ENCODE measurements at regions not wholly inside any gene's neighbourhood (a gene's known extent, or its start where the extent isn't known, plus 50 kb on each side); places are given as distances from the start of the nearest gene placed in this dataset.

GRCh38 chr7:155211761-155212160, 85.9 kb upstream of the INSIG1 start:
- intact Hi-C loops (cut with DNase I): loop anchor here (5.0 kb wide), 1 partner anchor 41 kb away; no protein-coding TSS in a partner anchor
- no peak for DNase-seq (ENCODE audit: low spot score)

GRCh38 chr7:155212301-155213015, 85.2 kb upstream of the INSIG1 start:
- intact Hi-C loops (cut with DNase I): loop anchor here (5.0 kb wide), 1 partner anchor 40 kb away; no protein-coding TSS in a partner anchor
- no peak for DNase-seq (ENCODE audit: low spot score)

- DNase-seq (ENCODE audit: low spot score): no peak
- intact Hi-C loops (cut with DNase I): loop anchor here (5.0 kb wide), 1 partner anchor 39 kb away; no protein-coding TSS in a partner anchor
Observed at GRCh38 chr7:155213385-155213784, 84.3 kb upstream of the INSIG1 start.

DNA sequence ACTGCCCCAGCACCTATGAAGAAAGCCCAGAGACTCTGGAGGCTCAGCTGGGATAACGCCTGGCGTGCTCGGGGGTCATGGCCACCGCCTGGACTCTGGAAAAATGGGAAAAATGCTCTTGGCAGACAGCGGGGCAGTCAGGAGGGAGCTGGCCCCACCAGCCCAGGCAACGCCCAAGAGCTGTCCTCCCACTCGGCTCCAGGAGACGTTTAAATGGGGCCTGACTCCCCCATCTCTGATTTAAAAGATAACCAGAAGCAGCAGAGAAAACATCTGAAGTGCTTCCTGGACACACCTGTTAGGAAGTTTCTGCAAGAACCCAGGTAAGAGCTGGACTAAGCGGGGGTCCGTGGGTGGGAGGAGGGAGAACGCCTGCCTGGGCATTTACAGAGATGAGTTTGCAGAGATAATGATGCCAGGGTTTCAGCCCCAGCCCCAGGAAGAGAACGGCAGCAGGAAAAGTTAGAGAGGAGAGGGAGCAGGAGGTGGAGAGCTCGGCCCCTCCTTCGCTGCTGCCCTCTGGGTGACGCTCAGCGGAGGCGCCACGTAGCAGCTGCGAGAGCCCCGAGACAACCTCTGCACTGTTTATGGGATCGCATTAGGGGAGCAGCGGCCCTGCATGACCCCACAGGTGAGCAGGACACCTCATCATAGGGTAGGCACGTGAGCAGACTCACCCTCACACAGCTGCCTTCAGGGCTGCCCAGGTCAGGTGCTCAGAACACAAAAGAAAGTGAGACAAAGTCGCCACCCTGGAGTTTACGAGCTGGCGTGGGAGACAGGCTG, 83.5 kb upstream of the INSIG1 start:
- DNase-seq (ENCODE audit: low spot score): peak; percentile 67

DNA sequence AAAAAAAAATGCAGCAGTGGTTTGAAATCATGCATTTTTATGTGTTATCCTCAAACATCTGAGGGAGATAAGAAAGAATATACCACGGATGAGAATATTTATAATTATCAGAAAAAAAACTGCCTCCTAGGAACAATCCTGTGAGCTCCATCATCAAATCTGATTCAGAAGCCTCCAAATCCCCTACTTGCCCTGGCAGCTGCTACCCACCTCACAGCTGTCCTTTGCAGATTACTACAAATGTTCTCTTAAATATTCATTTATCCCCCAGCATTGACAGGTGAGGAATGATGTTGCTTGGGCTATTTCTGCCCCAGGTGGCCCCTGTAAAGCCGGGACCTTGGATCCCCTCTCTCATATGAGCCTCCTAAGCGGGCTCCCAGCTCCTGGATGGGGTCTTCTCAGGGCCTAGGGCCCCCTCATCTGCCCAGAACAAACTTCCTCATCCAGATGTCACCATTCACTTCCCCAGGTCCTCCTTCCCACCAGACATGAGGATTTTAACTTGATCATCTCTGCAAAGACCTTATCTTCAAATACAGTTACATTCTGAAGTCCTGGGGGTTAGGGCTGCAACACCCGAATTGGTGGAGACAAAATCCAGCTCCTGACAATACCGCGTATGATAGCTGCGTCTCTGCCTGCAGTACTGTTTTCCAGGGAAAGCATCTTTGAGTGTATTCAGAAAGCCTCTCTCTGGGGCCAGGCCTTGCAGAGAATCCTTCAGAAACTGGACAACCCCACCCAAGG, 81.9 kb upstream of the INSIG1 start:
- DNase-seq (ENCODE audit: low spot score): no peak
- intact Hi-C loops (cut with DNase I): no loop called here

More for the DNA sequence above, 83.5 kb upstream of the INSIG1 start:
- intact Hi-C loops (cut with DNase I): loop anchor here (5.0 kb wide), 1 partner anchor 38 kb away; no protein-coding TSS in a partner anchor

- intact Hi-C loops (cut with DNase I): no loop called here
- peak; percentile 27 for DNase-seq (ENCODE audit: low spot score)
Observed at GRCh38 chr7:155216475-155217272, 81.0 kb upstream of the INSIG1 start.

- no peak for DNase-seq (ENCODE audit: low spot score)
- intact Hi-C loops (cut with DNase I): no loop called here
Observed at GRCh38 chr7:155217634-155218033, 80.0 kb upstream of the INSIG1 start.

DNA sequence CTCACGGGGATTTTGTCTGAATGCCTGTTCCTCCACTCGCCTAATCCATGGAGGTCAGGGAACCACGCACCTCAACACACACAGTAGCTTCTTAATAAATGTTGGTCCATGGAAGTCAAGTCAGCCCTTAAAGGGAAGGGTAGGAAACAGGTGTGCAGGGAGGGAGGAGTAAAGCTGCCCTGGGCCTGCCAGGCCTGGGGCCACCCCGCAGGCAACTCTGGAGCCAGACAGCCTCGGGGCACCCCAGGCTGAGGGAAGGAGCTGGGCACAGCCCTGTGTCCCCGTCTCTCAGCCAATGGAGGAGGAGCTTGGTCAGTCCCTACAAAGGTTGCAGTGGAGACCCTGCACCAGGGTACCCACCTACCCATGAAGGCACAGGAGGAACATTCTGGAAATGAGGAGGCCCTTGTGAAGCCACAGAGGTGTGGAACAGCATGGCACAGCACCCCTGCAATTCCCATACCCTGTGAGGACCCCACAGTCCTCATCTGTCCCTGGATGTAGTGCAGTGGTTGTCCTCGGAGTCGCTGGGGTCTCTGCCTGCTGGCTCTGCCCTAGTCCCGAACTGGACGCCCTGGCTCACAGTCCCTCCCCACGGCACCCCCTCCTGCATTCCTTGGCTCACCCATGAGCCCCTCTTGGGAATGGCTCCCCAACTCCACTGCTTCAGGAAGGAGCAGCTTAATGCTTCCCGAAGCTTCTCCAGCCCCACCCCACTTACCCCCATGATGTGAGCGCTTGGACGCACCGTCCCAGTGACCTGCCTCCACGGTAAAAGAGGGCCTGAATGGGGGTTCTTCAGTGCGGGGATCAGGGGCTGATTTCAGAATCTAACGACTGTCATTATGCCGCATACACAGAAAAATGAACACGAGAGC, 79.2 kb upstream of the INSIG1 start:
- DNase-seq (ENCODE audit: low spot score): peak; percentile 49
- intact Hi-C loops (cut with DNase I): no loop called here

GRCh38 chr7:155219154-155219531, 78.5 kb upstream of the INSIG1 start:
- intact Hi-C loops (cut with DNase I): no loop called here
- DNase-seq (ENCODE audit: low spot score): peak; percentile 54

- peak; percentile 38 for DNase-seq (ENCODE audit: low spot score)
- intact Hi-C loops (cut with DNase I): no loop called here
Observed at GRCh38 chr7:155219947-155220769, 77.5 kb upstream of the INSIG1 start.

GRCh38 chr7:155220903-155221302, 76.8 kb upstream of the INSIG1 start:
- DNase-seq (ENCODE audit: low spot score): no peak
- intact Hi-C loops (cut with DNase I): no loop called here

DNA sequence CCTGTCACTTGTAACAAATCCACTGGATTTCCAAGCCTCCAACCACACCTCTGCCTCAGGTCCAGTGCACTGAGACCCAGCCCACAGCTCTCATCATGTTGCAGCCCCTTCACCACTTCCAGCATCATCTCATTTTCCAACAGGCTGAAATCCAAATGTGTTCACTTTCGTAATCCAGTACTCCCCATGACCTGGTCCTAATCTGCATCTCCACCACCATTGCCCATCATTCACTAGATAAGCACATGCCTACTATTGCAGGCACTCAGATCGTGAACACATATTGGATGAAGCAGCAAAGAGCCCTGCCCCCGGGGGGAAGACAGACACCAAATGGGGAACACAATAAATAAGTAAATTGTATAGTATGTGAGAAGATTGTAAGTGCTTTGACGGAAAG, 76.1 kb upstream of the INSIG1 start:
- intact Hi-C loops (cut with DNase I): no loop called here
- no peak for DNase-seq (ENCODE audit: low spot score)

- intact Hi-C loops (cut with DNase I): no loop called here
Observed at GRCh38 chr7:155222061-155222460, 75.6 kb upstream of the INSIG1 start.

DNA sequence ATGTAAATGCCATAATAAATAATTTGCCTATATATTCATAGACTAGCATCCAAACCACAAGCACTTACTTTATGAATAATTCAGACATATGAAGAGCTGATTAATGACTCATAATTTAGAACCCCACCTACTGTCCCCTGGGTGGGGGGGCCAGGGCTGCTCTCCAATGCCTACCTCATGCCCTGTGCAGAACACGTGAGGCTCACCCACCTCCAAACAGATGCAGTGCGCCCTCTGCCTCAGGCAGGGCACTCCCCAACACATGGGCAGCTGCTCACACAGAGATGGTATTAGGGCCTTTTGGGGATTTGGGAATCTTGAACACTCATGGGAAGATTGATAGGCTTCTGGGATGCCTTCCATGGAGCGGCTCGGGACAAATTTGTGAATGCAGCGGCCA, 75.1 kb upstream of the INSIG1 start:
- intact Hi-C loops (cut with DNase I): no loop called here
- DNase-seq (ENCODE audit: low spot score): no peak

More at GRCh38 chr7:155222061-155222460, 75.6 kb upstream of the INSIG1 start:
- no peak for DNase-seq (ENCODE audit: low spot score)

DNA sequence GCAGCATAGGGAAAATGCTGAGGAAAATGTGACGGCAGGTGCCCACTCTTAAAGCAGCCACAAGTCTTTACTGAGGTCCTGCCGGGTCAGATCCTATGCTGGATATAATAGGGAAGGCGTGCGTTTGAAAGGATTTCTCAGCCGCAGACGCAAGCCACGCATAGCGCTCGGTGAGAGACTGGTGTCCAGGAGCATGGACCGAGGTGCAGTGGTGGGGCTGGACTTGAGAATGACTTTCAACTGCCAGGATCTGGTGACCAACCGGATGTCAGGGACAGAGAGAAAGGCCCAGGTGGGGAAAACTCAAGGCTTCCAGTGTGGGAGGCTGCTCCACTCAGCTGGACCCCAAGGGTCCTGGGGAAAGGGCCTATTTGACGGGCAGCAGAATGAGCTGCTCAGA, 74.7 kb upstream of the INSIG1 start:
- no peak for DNase-seq (ENCODE audit: low spot score)
- intact Hi-C loops (cut with DNase I): no loop called here

DNA sequence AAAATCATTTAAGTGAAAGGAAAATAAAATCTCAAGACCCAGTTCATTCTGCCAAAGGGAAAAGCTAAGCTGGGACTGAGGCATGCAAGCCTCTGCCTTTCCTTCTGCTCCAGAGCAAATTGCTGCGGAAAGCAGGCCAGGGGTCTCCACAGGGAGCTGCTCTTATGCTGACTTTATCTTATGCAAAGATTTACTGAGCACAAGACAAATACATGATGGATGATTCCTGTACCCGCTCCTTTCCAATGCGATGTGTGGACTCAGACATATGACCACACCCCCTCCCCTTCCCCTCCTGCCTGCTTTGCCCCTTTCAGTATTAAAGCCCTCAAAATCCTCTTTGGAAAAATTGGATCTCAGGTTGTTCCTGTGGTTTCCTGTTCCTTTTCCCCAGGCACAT, 74.2 kb upstream of the INSIG1 start:
- intact Hi-C loops (cut with DNase I): no loop called here
- no peak for DNase-seq (ENCODE audit: low spot score)

GRCh38 chr7:155224116-155224811, 73.4 kb upstream of the INSIG1 start:
- intact Hi-C loops (cut with DNase I): no loop called here
- DNase-seq (ENCODE audit: low spot score): no peak
